ENCODE measurements at regions not wholly inside any gene's neighbourhood (a gene's known extent, or its start where the extent isn't known, plus 50 kb on each side); places are given as distances from the start of the nearest gene placed in this dataset.

DNA sequence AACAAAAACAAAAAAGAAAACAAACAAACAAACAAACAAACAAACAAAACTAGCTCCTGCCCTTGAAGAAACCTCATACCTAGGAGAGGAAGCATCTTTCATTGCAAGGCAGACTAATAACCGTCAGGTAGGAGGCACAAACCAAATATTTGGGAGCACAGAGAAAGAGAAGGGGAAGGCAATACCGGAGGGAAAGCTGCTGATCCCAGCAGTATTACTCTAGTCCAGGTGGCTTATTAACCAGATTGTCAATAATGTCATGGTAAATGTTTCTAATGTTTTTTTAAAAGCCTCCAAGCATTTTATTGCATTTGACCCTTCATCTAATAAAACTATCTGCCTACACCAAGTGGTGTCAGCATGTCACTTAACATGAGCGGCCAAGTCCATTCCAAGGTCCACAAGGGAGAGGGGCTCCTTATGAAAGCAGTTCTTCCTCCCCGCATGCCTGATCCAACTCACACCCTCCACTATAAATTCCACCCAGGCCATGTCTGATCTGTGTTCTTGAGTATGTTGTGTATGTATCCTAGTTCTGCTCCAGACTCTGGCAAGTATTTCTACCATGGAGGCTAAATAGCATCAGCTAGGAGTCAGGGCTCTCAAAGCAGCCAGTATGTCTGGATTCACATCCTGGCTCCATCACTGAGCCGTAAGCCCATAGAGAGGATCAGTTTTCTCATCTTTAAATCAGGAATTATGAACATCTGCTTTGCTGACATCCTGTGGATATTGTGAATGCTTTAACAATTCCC lies 208.1 kb upstream of the TENM4 start:
- TF ChIP-seq, protein P1, sequence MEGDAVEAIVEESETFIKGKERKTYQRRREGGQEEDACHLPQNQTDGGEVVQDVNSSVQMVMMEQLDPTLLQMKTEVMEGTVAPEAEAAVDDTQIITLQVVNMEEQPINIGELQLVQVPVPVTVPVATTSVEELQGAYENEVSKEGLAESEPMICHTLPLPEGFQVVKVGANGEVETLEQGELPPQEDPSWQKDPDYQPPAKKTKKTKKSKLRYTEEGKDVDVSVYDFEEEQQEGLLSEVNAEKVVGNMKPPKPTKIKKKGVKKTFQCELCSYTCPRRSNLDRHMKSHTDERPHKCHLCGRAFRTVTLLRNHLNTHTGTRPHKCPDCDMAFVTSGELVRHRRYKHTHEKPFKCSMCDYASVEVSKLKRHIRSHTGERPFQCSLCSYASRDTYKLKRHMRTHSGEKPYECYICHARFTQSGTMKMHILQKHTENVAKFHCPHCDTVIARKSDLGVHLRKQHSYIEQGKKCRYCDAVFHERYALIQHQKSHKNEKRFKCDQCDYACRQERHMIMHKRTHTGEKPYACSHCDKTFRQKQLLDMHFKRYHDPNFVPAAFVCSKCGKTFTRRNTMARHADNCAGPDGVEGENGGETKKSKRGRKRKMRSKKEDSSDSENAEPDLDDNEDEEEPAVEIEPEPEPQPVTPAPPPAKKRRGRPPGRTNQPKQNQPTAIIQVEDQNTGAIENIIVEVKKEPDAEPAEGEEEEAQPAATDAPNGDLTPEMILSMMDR (IDR thresholded peaks at IDR 0.05), result no peak
- no peak for TF ChIP-seq SIN3A (IDR thresholded peaks at IDR 0.05; ENCODE audit: borderline replicate concordance, insufficient read depth, low read depth, low read length)
- no peak for TF ChIP-seq TCF7L2 (IDR thresholded peaks at IDR 0.05; ENCODE audit: low read depth, low read length)
- TF ChIP-seq POLR2AphosphoS5 (IDR thresholded peaks at IDR 0.05; ENCODE audit: low read depth, low read length), result no peak

Measured in Panc1 (cell line).